Liver (tissue), 8 donors: ENCODE measurements at regions not wholly inside any gene's neighbourhood (a gene's known extent, or its start where the extent isn't known, plus 50 kb on each side); places are given as distances from the start of the nearest gene placed in this dataset.

Experiments
- DNase-seq: peaks from one replicate; pipeline ENCODE4 v3.0.0-alpha.2; 2017; ENCODE audit warnings: low spot score
- H3K27ac ChIP-seq, 2 donors: one replicate each; pipeline ENCODE4 v1.7.0; 2013; ENCODE audit warnings: inconsistent platforms in 2 of 2, low read length in 2 of 2, control low read depth in 1 of 2, low read depth in 1 of 2, mild to moderate bottlenecking in 1 of 2
- H3K27me3 ChIP-seq, 4 donors: one replicate each; pipeline versions ENCODE4 v1.6.1 to v1.7.0; 2013; ENCODE audit warnings: low read length in 3 of 4, inconsistent platforms in 1 of 4, mild to moderate bottlenecking in 1 of 4, moderate library complexity in 1 of 4; ENCODE audit not compliant: control insufficient read depth in 4 of 4, insufficient read depth in 4 of 4
- H3K36me3 ChIP-seq, 4 donors: one replicate each; pipeline versions ENCODE4 v1.6.1 to v1.7.0; 2013; ENCODE audit warnings: low read length in 3 of 4, mild to moderate bottlenecking in 3 of 4, low read depth in 1 of 4, moderate library complexity in 1 of 4; ENCODE audit not compliant: control insufficient read depth in 4 of 4, insufficient read depth in 3 of 4
- H3K4me1 ChIP-seq, 4 donors: one replicate each; pipeline versions ENCODE4 v1.6.1 to v1.7.0; 2013; ENCODE audit warnings: low read length in 3 of 4, mild to moderate bottlenecking in 3 of 4, moderate library complexity in 1 of 4; ENCODE audit not compliant: control insufficient read depth in 4 of 4, insufficient read depth in 4 of 4
- H3K4me3 ChIP-seq, 3 donors: one replicate each; pipeline versions ENCODE4 v1.6.1 to v1.7.0; 2013; ENCODE audit warnings: low read length in 3 of 3, control low read depth in 1 of 3, low read depth in 1 of 3, mild to moderate bottlenecking in 1 of 3
- H3K9ac ChIP-seq, 2 donors: one replicate each; pipeline ENCODE4 v1.7.0; 2013; ENCODE audit warnings: low read length in 2 of 2, mild to moderate bottlenecking in 2 of 2, moderate library complexity in 2 of 2, control low read depth in 1 of 2, low read depth in 1 of 2
- H3K9me3 ChIP-seq, 4 donors: one replicate each; pipeline versions ENCODE4 v1.6.1 to v1.7.0; 2013; ENCODE audit warnings: low read length in 3 of 4; ENCODE audit not compliant: control insufficient read depth in 4 of 4
- CTCF ChIP-seq: fragments of 150-350 bp; IDR thresholded peaks from 2 replicates; pipeline ENCODE4 v1.5.1; 2017; ENCODE audit warnings: improper control_type of control experiment, low read depth, low read length; ENCODE audit not compliant: missing input control
- EGR1 ChIP-seq, 2 donors: IDR thresholded peaks; 2 replicates each; pipeline ENCODE4 v1.6.1; 2016 to 2018; ENCODE audit warnings: antibody characterized with exemption in 2 of 2, low read depth in 2 of 2
- FOXA1 ChIP-seq: IDR thresholded peaks from 2 replicates; pipeline ENCODE4 v1.6.1; 2016; ENCODE audit warnings: antibody characterized with exemption
- FOXA2 ChIP-seq: IDR thresholded peaks from 2 replicates; pipeline ENCODE4 v1.6.1; 2016; ENCODE audit warnings: antibody characterized with exemption
- GABPA ChIP-seq, 2 donors: IDR thresholded peaks in 1 of 2; conservative IDR thresholded peaks in 1 of 2; 2 replicates each; pipeline ENCODE4 v1.6.1; 2016; ENCODE audit warnings: antibody characterized with exemption in 2 of 2, mild to moderate bottlenecking in 1 of 2, moderate library complexity in 1 of 2
- HNF4A ChIP-seq, 2 donors: conservative IDR thresholded peaks; 2 replicates each; pipeline ENCODE4 v1.6.1; 2016; ENCODE audit warnings: antibody characterized with exemption in 2 of 2, mild to moderate bottlenecking in 2 of 2
- HNF4G ChIP-seq: IDR thresholded peaks from 2 replicates; pipeline ENCODE4 v1.6.1; 2016; ENCODE audit warnings: antibody characterized with exemption
- JUND ChIP-seq, 2 donors: IDR thresholded peaks; 2 replicates each; pipeline ENCODE4 v1.6.1; 2016; ENCODE audit warnings: antibody characterized with exemption in 2 of 2
- NR2F2 ChIP-seq: IDR thresholded peaks from 2 replicates; pipeline ENCODE4 v1.6.1; 2016; ENCODE audit warnings: antibody characterized with exemption
- RAD21 ChIP-seq, 2 donors: IDR thresholded peaks; 2 replicates each; pipeline ENCODE4 v1.6.1; 2016; ENCODE audit warnings: antibody characterized with exemption in 2 of 2, mild to moderate bottlenecking in 2 of 2
- RXRA ChIP-seq, 2 donors: IDR thresholded peaks; 2 replicates each; pipeline ENCODE4 v1.6.1; 2017 to 2018; ENCODE audit warnings: antibody characterized with exemption in 2 of 2, mild to moderate bottlenecking in 1 of 2
- SP1 ChIP-seq: IDR thresholded peaks from 2 replicates; pipeline ENCODE4 v1.6.1; 2018; ENCODE audit warnings: antibody characterized with exemption, mild to moderate bottlenecking
- TAF1 ChIP-seq: conservative IDR thresholded peaks from 2 replicates; pipeline ENCODE4 v1.6.1; 2016; ENCODE audit warnings: antibody characterized with exemption, mild to moderate bottlenecking
- YY1 ChIP-seq: IDR thresholded peaks from 2 replicates; pipeline ENCODE4 v1.6.1; 2016; ENCODE audit warnings: antibody characterized with exemption, mild to moderate bottlenecking
- WGBS: extraction: QIAGEN DNeasy Blood & Tissue Kit; methylation state at CpG from one replicate; pipeline ENCODE4 v1.1.7; 2013; 5-methylcytosine and 5-hydroxymethylcytosine counted together
- TF ChIP-seq, protein P1 (sequence below): IDR thresholded peaks from 2 replicates; pipeline ENCODE4 v1.6.1; 2016; ENCODE audit warnings: antibody characterized with exemption
- TF ChIP-seq, protein P2 (sequence below): IDR thresholded peaks from 2 replicates; pipeline ENCODE4 v1.6.1; 2016; ENCODE audit warnings: antibody characterized with exemption
- TF ChIP-seq, protein P3 (sequence below): IDR thresholded peaks from 2 replicates; pipeline ENCODE4 v1.6.1; 2016; ENCODE audit warnings: antibody characterized with exemption, mild to moderate bottlenecking
- TF ChIP-seq, protein P4 (sequence below): IDR thresholded peaks from 2 replicates; pipeline ENCODE4 v1.6.1; 2016; ENCODE audit warnings: antibody characterized with exemption
- donor health status: healthy.
- donor health status: healthy.
- donor health status: healthy.
- donor health status: healthy.
- donor health status: healthy.

- H3K27ac ChIP-seq, result no peak overlapping the region
- WGBS, result 69% methylated on average over 4 of the region's 4 CpGs
- H3K9ac ChIP-seq, result no peak overlapping the region
- peaks cover 2 to 8% (median 3%) of the 10 kb centered on the region in 4 donors for H3K9me3 ChIP-seq
- H3K36me3 ChIP-seq, result no peaks in the 10 kb centered on the region
- TF ChIP-seq RAD21 (IDR thresholded peaks at IDR 0.05), result no peak
- TF ChIP-seq SP1, result no peak
- H3K4me1 ChIP-seq, result no peaks in the 10 kb centered on the region
- H3K27me3 ChIP-seq, result peaks cover 0 to 3% (median 0%) of the 10 kb centered on the region in 4 donors
- no peak overlapping the region for H3K4me3 ChIP-seq
- no peak for DNase-seq
These were observed 57.5 kb upstream of the TAMM41 start for GRCh38 chr3:11904157-11904556.

DNA sequence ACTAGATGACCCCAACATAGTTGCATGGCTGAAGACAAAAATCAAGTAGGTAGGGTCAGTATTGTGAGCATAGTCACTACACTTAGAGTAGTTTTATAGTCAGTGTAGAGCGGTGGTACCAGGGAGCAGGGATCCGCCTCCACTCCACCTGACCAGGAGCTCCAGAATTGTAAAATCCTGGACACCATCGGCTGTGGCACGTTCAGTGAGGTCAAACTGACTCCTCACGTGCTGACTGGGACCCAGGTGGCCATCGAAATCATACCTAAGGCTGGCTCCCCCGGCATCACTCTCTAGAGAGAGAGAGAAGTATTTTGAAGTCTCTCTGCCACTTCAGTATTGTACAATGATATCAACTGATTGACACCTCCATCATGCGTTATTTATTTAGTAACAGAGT is 59.7 kb upstream of the TAMM41 start:
- peaks cover 2 to 8% (median 3%) of the 10 kb centered on the region in 4 donors for H3K9me3 ChIP-seq
- H3K36me3 ChIP-seq, result no peaks in the 10 kb centered on the region
- no peak overlapping the region for H3K9ac ChIP-seq
- H3K4me3 ChIP-seq, result no peak overlapping the region
- DNase-seq, result no peak
- H3K27me3 ChIP-seq, result peaks cover 0 to 3% (median 0%) of the 10 kb centered on the region in 4 donors
- H3K4me1 ChIP-seq, result no peaks in the 10 kb centered on the region
- H3K27ac ChIP-seq, result no peak overlapping the region
- TF ChIP-seq YY1 (no peak), RAD21 (IDR thresholded peaks at IDR 0.05) (no peak), EGR1 (IDR thresholded peaks at IDR 0.05; ENCODE audit: low read depth in 2 of 2) (no peak), JUND (IDR thresholded peaks at IDR 0.05) (no peak), FOXA2 (no peak), HNF4A (conservative IDR thresholded peaks at IDR 0.05) (no peak), HNF4G (no peak), FOXA1 (no peak), SP1 (no peak), GABPA (IDR thresholded peaks at IDR 0.05 in 1 of 2, conservative IDR thresholded peaks at IDR 0.05 in 1 of 2) (no peak), TAF1 (no peak), RXRA (IDR thresholded peaks at IDR 0.05) (no peak), NR2F2 (no peak), CTCF (no peak)
- TF ChIP-seq, protein P1, sequence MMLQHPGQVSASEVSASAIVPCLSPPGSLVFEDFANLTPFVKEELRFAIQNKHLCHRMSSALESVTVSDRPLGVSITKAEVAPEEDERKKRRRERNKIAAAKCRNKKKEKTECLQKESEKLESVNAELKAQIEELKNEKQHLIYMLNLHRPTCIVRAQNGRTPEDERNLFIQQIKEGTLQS, result no peak
- TF ChIP-seq, protein P2, sequence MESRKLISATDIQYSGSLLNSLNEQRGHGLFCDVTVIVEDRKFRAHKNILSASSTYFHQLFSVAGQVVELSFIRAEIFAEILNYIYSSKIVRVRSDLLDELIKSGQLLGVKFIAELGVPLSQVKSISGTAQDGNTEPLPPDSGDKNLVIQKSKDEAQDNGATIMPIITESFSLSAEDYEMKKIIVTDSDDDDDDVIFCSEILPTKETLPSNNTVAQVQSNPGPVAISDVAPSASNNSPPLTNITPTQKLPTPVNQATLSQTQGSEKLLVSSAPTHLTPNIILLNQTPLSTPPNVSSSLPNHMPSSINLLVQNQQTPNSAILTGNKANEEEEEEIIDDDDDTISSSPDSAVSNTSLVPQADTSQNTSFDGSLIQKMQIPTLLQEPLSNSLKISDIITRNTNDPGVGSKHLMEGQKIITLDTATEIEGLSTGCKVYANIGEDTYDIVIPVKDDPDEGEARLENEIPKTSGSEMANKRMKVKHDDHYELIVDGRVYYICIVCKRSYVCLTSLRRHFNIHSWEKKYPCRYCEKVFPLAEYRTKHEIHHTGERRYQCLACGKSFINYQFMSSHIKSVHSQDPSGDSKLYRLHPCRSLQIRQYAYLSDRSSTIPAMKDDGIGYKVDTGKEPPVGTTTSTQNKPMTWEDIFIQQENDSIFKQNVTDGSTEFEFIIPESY, result no peak
- TF ChIP-seq, protein P3, sequence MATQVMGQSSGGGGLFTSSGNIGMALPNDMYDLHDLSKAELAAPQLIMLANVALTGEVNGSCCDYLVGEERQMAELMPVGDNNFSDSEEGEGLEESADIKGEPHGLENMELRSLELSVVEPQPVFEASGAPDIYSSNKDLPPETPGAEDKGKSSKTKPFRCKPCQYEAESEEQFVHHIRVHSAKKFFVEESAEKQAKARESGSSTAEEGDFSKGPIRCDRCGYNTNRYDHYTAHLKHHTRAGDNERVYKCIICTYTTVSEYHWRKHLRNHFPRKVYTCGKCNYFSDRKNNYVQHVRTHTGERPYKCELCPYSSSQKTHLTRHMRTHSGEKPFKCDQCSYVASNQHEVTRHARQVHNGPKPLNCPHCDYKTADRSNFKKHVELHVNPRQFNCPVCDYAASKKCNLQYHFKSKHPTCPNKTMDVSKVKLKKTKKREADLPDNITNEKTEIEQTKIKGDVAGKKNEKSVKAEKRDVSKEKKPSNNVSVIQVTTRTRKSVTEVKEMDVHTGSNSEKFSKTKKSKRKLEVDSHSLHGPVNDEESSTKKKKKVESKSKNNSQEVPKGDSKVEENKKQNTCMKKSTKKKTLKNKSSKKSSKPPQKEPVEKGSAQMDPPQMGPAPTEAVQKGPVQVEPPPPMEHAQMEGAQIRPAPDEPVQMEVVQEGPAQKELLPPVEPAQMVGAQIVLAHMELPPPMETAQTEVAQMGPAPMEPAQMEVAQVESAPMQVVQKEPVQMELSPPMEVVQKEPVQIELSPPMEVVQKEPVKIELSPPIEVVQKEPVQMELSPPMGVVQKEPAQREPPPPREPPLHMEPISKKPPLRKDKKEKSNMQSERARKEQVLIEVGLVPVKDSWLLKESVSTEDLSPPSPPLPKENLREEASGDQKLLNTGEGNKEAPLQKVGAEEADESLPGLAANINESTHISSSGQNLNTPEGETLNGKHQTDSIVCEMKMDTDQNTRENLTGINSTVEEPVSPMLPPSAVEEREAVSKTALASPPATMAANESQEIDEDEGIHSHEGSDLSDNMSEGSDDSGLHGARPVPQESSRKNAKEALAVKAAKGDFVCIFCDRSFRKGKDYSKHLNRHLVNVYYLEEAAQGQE, result no peak
- TF ChIP-seq, protein P4, sequence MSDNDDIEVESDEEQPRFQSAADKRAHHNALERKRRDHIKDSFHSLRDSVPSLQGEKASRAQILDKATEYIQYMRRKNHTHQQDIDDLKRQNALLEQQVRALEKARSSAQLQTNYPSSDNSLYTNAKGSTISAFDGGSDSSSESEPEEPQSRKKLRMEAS, result no peak
- WGBS, result 86% methylated on average over 8 of the region's 8 CpGs
